PC-9 (cell line): ENCODE measurements at regions not wholly inside any gene's neighbourhood (a gene's known extent, or its start where the extent isn't known, plus 50 kb on each side); places are given as distances from the start of the nearest gene placed in this dataset.

Experiments used
- BruUV-seq: library from RNA; stranded (reverse); fragments of 400-500 nt; replicated peaks from 2 replicates; lab custom pipeline; 2021; lab: Mats Ljungman, UMichigan
- CTCF ChIA-PET: fragments of 300-600 bp; sonication (Branson Sonifier 250); formaldehyde crosslinking; loops from one replicate; lab custom pipeline; 2022; ENCODE audit warnings: antibody characterized with exemption; lab: Charles Lee
- POLR2A ChIA-PET: fragments of 300-600 bp; sonication (Branson Sonifier 250); formaldehyde crosslinking; loops from one replicate; lab custom pipeline; 2022; ENCODE audit warnings: antibody characterized with exemption; ENCODE audit not compliant: unreplicated experiment; lab: Charles Lee
- DNase-seq, 2 experiments: peaks; one replicate each; pipeline versions ENCODE4 v3.0.0 to v3.0.0-alpha.2; 2015 to 2022; ENCODE audit warnings: mixed read lengths in 1 of 2
- H2AFZ ChIP-seq: fragments of 200-600 bp; sonication (generic); 2 replicates; pipeline ENCODE4 v1.8.1; 2017; ENCODE audit warnings: antibody characterized with exemption
- H3F3A ChIP-seq: fragments of 200-600 bp; sonication (generic); 2 replicates; pipeline ENCODE4 v1.8.1; 2017; ENCODE audit warnings: antibody characterized with exemption, mild to moderate bottlenecking, low read depth; ENCODE audit not compliant: insufficient read depth
- H3K27ac ChIP-seq: fragments of 200-600 bp; sonication (generic); 2 replicates; pipeline ENCODE4 v1.6.1; 2016; ENCODE audit warnings: mixed run types
- H3K27me3 ChIP-seq: fragments of 200-600 bp; sonication (generic); 2 replicates; pipeline ENCODE4 v1.6.1; 2016; ENCODE audit warnings: low read depth, mixed run types; ENCODE audit not compliant: insufficient read depth
- H3K36me3 ChIP-seq: fragments of 200-600 bp; sonication (generic); 2 replicates; pipeline ENCODE4 v1.6.1; 2016; ENCODE audit warnings: low read depth, mixed run types
- H3K4me1 ChIP-seq: fragments of 200-600 bp; sonication (generic); replicated peaks from 2 replicates; pipeline ENCODE4 v1.6.1; 2016; ENCODE audit warnings: mixed run types; ENCODE audit not compliant: insufficient read depth
- H3K4me2 ChIP-seq: fragments of 200-600 bp; sonication (generic); 2 replicates; pipeline ENCODE4 v1.6.1; 2017; ENCODE audit warnings: mixed run types
- H3K4me3 ChIP-seq: fragments of 200-600 bp; sonication (generic); 2 replicates; pipeline ENCODE4 v1.6.1; 2016; ENCODE audit warnings: mixed run types
- H3K79me2 ChIP-seq: fragments of 200-600 bp; sonication (generic); 2 replicates; pipeline ENCODE4 v1.6.1; 2017; ENCODE audit warnings: low read depth, mixed run types
- H3K9me2 ChIP-seq: fragments of 200-600 bp; sonication (generic); 2 replicates; pipeline ENCODE4 v1.8.1; 2017; ENCODE audit warnings: mild to moderate bottlenecking; ENCODE audit not compliant: insufficient read depth
- H3K9me3 ChIP-seq: fragments of 200-600 bp; sonication (generic); 2 replicates; pipeline ENCODE4 v1.8.1; 2016; ENCODE audit warnings: low read depth; ENCODE audit not compliant: insufficient read depth
- H4K20me1 ChIP-seq: fragments of 200-600 bp; sonication (generic); 2 replicates; pipeline ENCODE4 v1.8.1; 2017; ENCODE audit not compliant: insufficient read depth
- CTCF ChIP-seq: fragments of 200-600 bp; sonication (generic); conservative IDR thresholded peaks from 2 replicates; pipeline ENCODE4 v1.6.1; 2017; ENCODE audit warnings: mixed run types, antibody characterized with exemption, mild to moderate bottlenecking, moderate library complexity
- EZH2 ChIP-seq: fragments of 200-600 bp; sonication (generic); IDR thresholded peaks from 2 replicates; pipeline ENCODE4 v1.8.0; 2017; ENCODE audit warnings: antibody characterized with exemption, low read depth
- intact Hi-C: fragments of 100-400 bp; cut with micrococcal nuclease; formaldehyde crosslinking; loops from one replicate; pipeline ENCODE4 v1.10.0; 2022; ENCODE audit not compliant: unreplicated experiment

DNA sequence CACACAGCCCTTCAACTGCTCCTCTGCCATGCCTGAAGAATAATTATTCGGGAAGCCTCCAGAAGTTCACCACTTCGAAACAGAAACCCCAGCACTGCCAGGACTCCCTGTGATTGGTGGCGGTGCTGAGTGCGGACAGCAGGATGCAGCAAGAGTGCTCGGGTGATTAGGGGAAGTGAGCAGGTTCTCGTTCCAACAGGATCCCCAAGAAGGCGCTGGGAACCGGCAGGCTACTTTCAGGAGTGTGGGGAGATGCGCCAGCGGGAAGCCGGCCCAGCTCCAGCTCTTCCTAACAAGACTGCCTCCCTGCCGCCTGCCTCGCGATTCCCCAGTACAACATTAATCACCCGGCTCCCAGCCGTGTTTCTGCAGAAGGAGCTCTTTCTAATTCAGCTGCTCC lies 630.2 kb downstream of the BRD1 start:
- no peaks in the 10 kb centered on the region for H3K9me3 ChIP-seq
- H3K4me2 ChIP-seq: no peak overlapping the region
- no peak for DNase-seq
- H3K4me1 ChIP-seq: no peaks in the 10 kb centered on the region
- intact Hi-C loops: no loop called here
- H3K36me3 ChIP-seq: no peaks in the 10 kb centered on the region
- no peak overlapping the region for H2AFZ ChIP-seq
- ChIA-PET POLR2A (no interaction called here), CTCF (no interaction called here)
- no peaks in the 10 kb centered on the region for H3F3A ChIP-seq
- no peaks in the 10 kb centered on the region for H3K79me2 ChIP-seq
- TF ChIP-seq CTCF: no peak
- no peak; the same call in 1 of the 2 replicates for TF ChIP-seq EZH2
- peaks cover 98% of the 10 kb centered on the region for H3K27me3 ChIP-seq
- H3K4me3 ChIP-seq: no peak overlapping the region
- H3K9me2 ChIP-seq: no peaks in the 10 kb centered on the region
- BruUV-seq: no TSS peak
- no peak overlapping the region for H3K27ac ChIP-seq
- H4K20me1 ChIP-seq: 0 out of 2 replicates have a peak, but pooled peaks cover 3% of the 10 kb centered on the region

DNA sequence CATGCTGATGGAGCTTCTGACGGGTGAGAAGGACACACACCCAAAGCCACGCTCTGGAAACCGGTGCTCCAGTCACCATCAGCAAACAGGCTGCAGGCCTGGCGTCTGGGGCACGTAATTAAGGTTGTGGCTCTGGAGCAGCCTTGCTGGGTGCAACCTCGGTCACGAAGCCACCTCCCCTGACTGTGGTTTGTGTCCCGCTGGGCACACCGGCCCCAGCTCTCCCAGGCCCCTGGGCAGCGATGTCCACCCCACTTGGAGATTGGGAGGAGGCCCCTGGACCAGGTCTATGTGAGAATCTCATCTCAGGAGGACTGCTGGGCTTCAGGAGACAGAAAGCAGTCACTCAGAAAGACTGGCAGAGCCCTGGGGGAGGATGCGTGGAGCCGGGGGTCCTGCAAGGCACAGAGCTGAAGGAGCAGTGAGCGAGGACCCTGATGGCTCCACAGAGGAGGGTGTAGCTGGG lies 631.6 kb downstream of the BRD1 start:
- H3K4me2 ChIP-seq: no peak overlapping the region
- H2AFZ ChIP-seq: no peak overlapping the region
- H3K9me3 ChIP-seq: no peaks in the 10 kb centered on the region
- DNase-seq: no peak
- no peaks in the 10 kb centered on the region for H3K36me3 ChIP-seq
- 0 out of 2 replicates have a peak, but pooled peaks cover 3% of the 10 kb centered on the region for H4K20me1 ChIP-seq
- H3K4me3 ChIP-seq: no peak overlapping the region
- no peaks in the 10 kb centered on the region for H3K79me2 ChIP-seq
- POLR2A ChIA-PET: no interaction called here
- H3F3A ChIP-seq: no peaks in the 10 kb centered on the region
- CTCF ChIA-PET: interaction anchor here (0.7 kb wide), 1 partner anchor 438 kb away, joined by 14 read pairs; no protein-coding TSS in a partner anchor
- H3K9me2 ChIP-seq: no peaks in the 10 kb centered on the region
- no peaks in the 10 kb centered on the region for H3K4me1 ChIP-seq
- intact Hi-C loops: no loop called here
- H3K27me3 ChIP-seq: peaks cover 100% of the 10 kb centered on the region
- no TSS peak for BruUV-seq
- no peak overlapping the region for H3K27ac ChIP-seq
- TF ChIP-seq EZH2 (no peak), CTCF (no peak)

- Histone ChIP-seq H4K20me1 (0 out of 2 replicates have a peak, but pooled peaks cover 2% of the 10 kb centered on the region), H3K9me3 (no peaks in the 10 kb centered on the region), H3K27ac (no peak overlapping the region), H3K4me2 (no peak overlapping the region), H3F3A (no peaks in the 10 kb centered on the region), H2AFZ (no peak overlapping the region), H3K4me3 (no peak overlapping the region), H3K9me2 (no peaks in the 10 kb centered on the region), H3K79me2 (no peaks in the 10 kb centered on the region), H3K36me3 (no peaks in the 10 kb centered on the region), H3K27me3 (peaks cover 100% of the 10 kb centered on the region), H3K4me1 (no peaks in the 10 kb centered on the region)
- no TSS peak for BruUV-seq
- intact Hi-C loops: no loop called here
- TF ChIP-seq CTCF (no peak), EZH2 (no peak)
- DNase-seq: no peak
- ChIA-PET POLR2A (no interaction called here), CTCF (interaction anchor here (0.7 kb wide), 1 partner anchor 438 kb away, joined by 14 read pairs; no protein-coding TSS in a partner anchor)
These were observed 632.0 kb downstream of the BRD1 start for GRCh38 chr22:49195636-49196035.
